ENCODE measurements at regions not wholly inside any gene's neighbourhood (a gene's known extent, or its start where the extent isn't known, plus 50 kb on each side); places are given as distances from the start of the nearest gene placed in this dataset.
A peak's percentile ranks its signal among the peaks of the same experiment; 100 is the strongest.

GRCh38 chr6:144736763-144737162 is 451.6 kb downstream of the UTRN start:
- no peak for FAIRE-seq

DNA sequence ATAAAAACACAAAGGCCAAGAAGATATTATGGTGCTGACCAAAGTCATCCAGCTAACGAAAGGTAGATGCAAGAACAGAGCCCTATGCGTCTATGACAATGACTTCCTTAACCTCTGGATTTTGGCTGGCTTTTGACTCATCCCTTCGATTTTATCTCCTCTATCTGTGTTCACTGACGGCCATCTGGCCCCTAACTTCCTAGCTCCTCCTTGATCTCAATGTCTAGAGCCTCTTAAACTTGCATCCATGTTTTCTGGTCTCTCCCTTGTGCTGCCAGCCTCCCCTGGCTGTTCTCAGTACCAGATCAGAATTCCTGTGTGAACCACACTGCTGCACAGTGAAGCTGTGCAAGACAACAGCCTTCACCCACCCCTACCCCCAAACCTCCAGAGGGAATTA is 452.9 kb downstream of the UTRN start:
- FAIRE-seq: no peak

- FAIRE-seq: no peak
Observed at GRCh38 chr6:144739873-144740272, 454.7 kb downstream of the UTRN start.

DNA sequence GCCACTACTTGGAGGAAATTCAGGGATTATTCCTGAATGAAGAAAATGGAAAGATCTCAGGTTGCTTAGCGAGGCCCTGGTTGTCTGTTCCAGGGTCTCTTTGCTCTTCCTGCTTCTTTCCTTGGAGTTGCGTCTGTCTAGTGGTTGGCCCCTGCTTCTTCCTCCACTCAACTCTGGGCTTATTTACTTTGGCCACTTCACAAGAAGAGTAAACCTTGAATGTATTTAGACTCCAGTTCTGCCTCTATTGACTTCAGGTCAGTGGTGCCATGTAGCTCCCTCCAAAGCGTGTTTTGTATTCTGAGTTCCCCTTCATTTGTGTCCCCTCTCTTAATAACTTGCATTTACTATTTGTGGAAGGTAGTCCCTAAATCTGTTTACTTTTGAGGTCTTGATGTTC is 456.5 kb downstream of the UTRN start:
- FAIRE-seq: no peak

- peak; percentile 43 for FAIRE-seq
Observed at GRCh38 chr6:144742779-144743178, 457.6 kb downstream of the UTRN start.

GRCh38 chr6:144744720-144745119 is 459.6 kb downstream of the UTRN start:
- FAIRE-seq: no peak

DNA sequence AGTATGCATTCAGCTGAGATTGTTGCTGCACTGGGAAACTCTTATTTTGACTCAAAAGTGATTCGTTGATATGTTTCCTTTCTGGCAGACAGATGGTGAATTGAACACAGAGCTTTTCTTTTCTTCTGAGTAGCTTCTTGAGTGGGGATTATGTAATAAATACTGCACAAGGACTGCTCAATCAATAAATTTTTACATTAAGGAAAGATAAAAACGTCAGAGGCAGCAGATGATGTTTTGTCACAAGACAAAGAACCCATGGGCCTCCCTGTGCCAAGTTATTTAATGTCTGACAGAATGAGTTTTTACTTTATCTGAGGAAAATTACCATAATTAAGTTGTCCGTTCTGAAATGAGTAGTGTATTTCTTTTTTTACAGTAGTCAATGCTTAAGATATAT is 460.3 kb downstream of the UTRN start:
- FAIRE-seq: no peak

DNA sequence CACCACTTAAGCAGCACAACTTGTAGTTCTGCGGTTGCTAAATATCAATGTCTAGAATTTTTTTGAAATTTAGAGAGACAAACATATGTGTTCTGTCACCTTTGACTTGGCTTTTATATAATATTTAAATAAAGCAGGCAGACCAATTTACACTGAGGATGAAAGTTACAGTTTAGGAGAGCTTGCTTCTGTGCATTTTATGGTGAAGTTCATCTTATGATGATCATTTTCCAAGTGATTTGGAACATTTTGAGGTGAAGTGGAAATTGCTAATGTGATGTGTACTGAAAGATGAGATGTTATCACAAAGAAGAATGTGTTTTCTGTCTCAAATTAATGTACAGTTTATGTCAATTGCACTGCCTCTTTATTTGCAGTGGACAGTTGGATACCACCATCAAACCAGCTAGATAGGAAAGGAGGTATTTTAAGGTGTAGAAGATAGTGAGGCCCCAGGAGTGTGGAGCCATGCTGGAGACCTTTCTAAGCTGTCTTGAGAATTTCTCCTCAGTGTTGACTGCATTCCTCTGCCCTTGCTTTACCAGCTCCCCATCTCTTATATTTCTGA is 461.9 kb downstream of the UTRN start:
- no peak for FAIRE-seq

GRCh38 chr6:144749263-144749662 is 464.1 kb downstream of the UTRN start:
- FAIRE-seq: no peak

DNA sequence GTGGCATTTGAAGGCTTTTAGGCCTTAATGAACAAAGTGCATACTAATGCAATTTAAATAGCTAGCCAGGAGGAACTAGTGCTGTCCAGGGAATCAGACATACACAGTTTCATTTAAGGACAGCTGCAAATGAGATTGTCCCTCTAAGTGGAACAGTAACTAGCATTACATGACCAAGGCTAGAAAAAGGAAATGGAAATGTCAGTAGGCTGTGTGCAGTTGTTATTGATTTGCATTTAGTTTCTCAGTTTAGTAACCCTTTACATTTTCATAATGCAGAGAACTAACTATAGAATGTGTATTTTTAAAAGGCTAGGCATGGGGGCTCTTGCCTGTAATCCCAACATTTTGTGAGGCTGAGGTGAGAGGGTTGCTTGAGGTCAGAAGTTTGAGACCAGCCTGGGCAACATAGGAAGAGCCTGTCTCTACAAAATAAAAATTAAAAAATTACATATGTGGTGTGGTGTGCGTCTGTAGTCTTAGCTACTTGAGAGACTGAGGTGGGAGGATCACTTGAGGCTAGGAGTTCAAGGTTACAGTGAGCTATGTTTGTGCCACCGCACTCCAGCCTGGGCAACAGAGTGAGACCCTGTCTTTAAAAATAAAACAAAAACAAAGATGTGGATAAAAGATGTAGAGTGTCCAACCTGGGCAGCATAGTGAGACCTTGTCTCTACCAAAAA is 468.0 kb downstream of the UTRN start:
- no peak for FAIRE-seq

- no peak for FAIRE-seq
Observed at GRCh38 chr6:144756469-144756868, 471.3 kb downstream of the UTRN start.

- peak; percentile 58 for FAIRE-seq
Observed at GRCh38 chr6:144757299-144757698, 472.2 kb downstream of the UTRN start.

- no peak for FAIRE-seq
Observed at GRCh38 chr6:144757730-144758129, 472.6 kb downstream of the UTRN start.

DNA sequence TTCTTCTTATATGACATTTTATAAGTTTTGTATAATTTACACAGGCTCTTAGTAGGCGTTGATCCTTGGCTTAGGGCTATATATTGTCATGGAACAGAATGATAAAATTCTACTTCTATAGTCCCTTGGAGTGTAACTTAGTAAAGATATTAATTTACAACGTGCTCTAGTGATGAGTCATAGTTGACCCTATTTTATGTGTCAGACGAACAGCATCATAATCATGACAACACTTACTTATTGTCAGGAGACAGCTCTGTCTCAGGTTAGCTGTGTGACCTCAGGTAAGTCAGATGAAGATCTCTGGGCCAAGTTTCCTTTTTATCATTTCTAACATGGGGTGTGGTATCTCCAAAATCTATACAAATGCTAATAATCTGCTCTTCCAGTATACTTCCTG is 473.5 kb downstream of the UTRN start:
- no peak for FAIRE-seq

DNA sequence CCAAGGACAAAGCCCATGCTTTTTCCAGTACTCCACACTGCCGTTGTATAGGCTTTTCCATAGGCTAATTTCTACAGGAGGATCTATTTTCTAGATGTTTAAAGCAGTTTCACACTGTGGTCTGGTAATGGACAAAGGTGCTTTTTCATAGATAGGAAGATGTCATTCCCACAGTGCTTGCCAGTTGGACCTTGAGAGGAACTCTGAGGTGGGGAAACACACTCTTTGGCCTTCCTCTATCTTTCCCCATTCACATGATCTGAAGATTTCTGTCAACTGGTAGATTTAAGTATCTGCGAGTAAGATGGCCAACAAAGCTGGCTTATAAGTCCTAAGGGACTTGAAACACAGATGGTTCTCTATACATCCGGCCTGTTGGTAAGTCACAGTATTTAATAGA is 477.3 kb downstream of the UTRN start:
- no peak for FAIRE-seq

DNA sequence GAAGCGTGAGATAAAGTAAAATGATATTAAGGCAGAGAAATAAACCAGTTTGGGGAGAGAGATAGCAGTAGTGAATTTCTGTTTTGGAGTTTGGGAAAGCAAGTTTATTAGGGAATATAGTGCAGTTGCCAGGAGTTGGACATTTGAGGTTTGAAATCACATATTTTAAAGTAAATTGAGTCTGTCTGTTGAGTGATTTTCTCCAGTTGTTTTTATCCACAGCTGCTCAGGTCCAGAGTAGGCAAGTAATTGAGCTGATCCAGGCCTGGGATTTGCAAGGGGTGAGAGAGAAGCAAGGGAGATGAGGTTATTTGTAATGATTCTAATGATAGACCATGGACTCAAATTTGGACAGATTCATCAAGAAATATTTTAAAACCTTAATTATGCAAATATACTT is 481.9 kb downstream of the UTRN start:
- FAIRE-seq: no peak

DNA sequence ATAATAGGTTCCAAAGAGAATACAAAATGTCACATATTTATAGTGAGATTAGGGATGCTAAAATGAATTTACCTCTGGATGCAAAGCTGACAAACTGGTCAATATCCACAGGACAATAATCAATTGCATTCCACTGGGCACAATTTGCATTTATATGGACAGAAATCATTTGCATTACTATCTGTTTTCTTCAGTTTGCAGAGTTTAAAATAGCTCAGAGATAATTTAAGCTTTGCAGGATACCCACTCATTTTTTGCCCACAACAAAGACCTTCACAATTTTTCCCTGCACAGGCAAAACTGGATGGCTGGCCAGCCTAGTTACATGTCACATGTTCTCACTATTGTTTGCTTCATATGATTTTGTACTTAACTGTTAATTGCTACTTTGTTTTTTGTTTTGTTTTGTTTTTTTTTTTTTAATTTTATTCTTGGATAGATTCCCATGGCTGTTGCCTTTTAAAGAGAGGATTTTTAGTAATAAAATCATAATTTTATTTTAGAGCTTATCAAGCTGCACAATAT is 483.5 kb downstream of the UTRN start:
- no peak for FAIRE-seq

DNA sequence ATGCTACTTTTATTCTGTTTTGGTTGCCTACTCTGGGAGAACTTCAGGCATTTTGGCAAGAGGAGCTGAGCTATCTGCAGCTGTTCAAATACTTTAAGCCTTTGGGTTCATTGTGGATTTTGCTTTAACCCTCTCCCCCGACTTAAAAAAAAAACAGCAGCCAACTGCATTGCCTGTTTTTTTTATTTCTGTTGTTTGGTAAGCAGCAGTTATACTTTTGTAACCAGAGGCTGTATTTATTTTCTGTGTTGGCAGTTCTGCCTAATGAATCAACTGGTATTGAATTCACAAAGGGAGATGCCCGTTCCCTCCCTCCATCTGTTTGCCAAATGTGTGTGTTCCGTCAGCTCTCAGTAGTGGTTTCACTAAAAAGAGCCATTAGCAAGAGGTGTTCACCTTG is 484.0 kb downstream of the UTRN start:
- no peak for FAIRE-seq

GRCh38 chr6:144776031-144776819 is 491.1 kb downstream of the UTRN start:
- FAIRE-seq: no peak

GRCh38 chr6:144777249-144777648 is 492.1 kb downstream of the UTRN start:
- no peak for FAIRE-seq

DNA sequence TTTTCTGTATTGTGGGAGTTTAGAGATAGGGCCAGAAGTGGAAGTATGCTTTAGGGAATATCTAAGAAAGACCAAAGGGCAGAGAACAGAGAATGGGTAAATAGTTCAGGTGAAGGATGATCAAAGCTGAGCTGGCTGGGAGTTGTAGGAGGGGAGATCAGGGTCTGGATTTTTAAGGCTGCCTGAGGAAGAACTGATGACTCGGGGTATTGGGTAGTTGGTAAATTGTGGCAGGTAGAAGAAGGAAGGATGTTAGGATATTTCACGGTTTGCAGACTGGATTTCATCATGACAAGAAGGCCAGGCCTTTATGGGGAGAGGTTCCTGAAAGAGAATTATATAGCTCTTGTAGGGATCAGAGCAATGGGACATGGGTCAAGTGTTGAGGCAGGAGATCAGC is 492.9 kb downstream of the UTRN start:
- FAIRE-seq: no peak

DNA sequence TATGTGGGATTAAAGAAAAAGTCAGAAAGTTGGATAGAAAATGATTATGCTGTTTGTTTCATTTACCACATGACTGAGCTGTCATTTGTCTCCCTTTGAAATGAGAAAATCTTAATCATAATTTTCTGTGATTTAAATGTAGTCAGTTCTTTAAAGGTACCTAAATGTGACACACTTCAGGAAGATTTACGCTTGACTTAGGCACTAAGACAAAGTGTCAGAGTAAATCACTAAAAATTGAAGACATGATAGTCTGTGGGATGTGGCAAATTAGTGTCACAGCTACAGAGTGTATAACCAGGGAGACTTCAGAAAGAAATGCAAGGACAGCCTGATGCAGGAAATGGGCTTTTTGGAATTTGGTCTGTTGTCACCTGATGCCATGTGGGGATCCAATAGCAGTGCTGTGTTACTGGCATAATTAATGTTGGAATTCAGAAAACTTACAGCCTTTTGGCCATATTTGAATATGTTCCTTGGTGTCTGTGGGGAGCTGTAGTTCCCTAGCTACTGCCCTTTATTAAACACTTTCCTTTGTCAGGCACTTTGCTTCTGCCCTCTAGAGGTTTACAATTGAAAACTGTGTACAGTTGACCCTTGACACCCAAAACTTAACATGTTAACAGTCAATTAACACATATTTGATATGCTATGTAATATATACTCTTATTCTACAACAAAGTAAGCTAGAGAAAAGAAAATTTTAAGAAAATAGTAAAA is 493.8 kb downstream of the UTRN start:
- no peak for FAIRE-seq

GRCh38 chr6:144781836-144782235 is 496.7 kb downstream of the UTRN start:
- FAIRE-seq: no peak

Measured in colon (tissue), 2 donors.